CD4-positive, alpha-beta T cell (primary cell): ENCODE measurements at regions not wholly inside any gene's neighbourhood (a gene's known extent, or its start where the extent isn't known, plus 50 kb on each side); places are given as distances from the start of the nearest gene placed in this dataset.

Experiments used
- ATAC-seq: fragments of 200-7000 bp; cut with Tn5 transposase; one replicate; pipeline ENCODE4 v1.10.0; 2022; ENCODE audit warnings: mild to moderate bottlenecking; ENCODE audit not compliant: poor library complexity
- CTCF ChIA-PET: fragments of 350-600 bp; sonication (Branson Sonifier 250); formaldehyde crosslinking; loops from one replicate; lab custom pipeline; 2021; ENCODE audit warnings: antibody characterized with exemption, inconsistent platforms; lab: Charles Lee
- POLR2A ChIA-PET: fragments of 350-600 bp; sonication (Branson Sonifier 250); formaldehyde crosslinking; loops from one replicate; lab custom pipeline; 2021; ENCODE audit warnings: antibody characterized with exemption, inconsistent platforms; lab: Charles Lee
- DNase-seq, 14 experiments: peaks; one replicate each; pipeline ENCODE4 v3.0.0-alpha.2; 2013 to 2020; ENCODE audit warnings: mixed read lengths in 2 of 14
- H3K27ac ChIP-seq, 2 donors: one replicate each; pipeline versions ENCODE4 v1.5.1 to v1.7.0; 2013; ENCODE audit warnings: low read length in 2 of 2, low read depth in 1 of 2, mild to moderate bottlenecking in 1 of 2
- H3K27me3 ChIP-seq, 2 experiments: 1 replicate in 1 of 2; 2 replicates in 1 of 2; pipeline versions ENCODE4 v1.6.1 to v1.7.0; 2013; ENCODE audit warnings: low read length in 2 of 2, control low read depth in 1 of 2, mild to moderate bottlenecking in 1 of 2, moderate library complexity in 1 of 2; ENCODE audit not compliant: insufficient read depth in 2 of 2, control insufficient read depth in 1 of 2
- H3K36me3 ChIP-seq: one replicate; pipeline ENCODE4 v1.6.1; 2013; ENCODE audit warnings: low read length, control low read depth; ENCODE audit not compliant: insufficient read depth
- H3K4me1 ChIP-seq: one replicate; pipeline ENCODE4 v1.6.1; 2013; ENCODE audit warnings: low read length, control low read depth; ENCODE audit not compliant: insufficient read depth
- H3K4me3 ChIP-seq: one replicate; pipeline ENCODE4 v1.5.1; 2013; ENCODE audit warnings: mild to moderate bottlenecking, low read length, moderate library complexity
- H3K9me3 ChIP-seq, 2 experiments: 1 replicate in 1 of 2; 2 replicates in 1 of 2; pipeline versions ENCODE4 v1.6.1 to v1.7.0; 2013; ENCODE audit warnings: low read length in 2 of 2, mild to moderate bottlenecking in 2 of 2, control low read depth in 1 of 2, moderate library complexity in 1 of 2; ENCODE audit not compliant: control insufficient read depth in 1 of 2, insufficient read depth in 1 of 2
- H3K27ac Mint-ChIP-seq: one replicate; pipeline ENCODE4 v1.8.0; 2020; ENCODE audit warnings: mixed read lengths
- H3K27me3 Mint-ChIP-seq: one replicate; pipeline ENCODE4 v1.8.0; 2021; ENCODE audit warnings: mixed read lengths
- H3K36me3 Mint-ChIP-seq: one replicate; pipeline ENCODE4 v1.8.0; 2021; ENCODE audit warnings: low read depth, mixed read lengths
- H3K4me1 Mint-ChIP-seq: one replicate; pipeline ENCODE4 v1.8.0; 2021; ENCODE audit warnings: low read depth, mixed read lengths
- H3K4me3 Mint-ChIP-seq: one replicate; pipeline ENCODE4 v1.8.0; 2020; ENCODE audit warnings: mild to moderate bottlenecking, mixed read lengths
- H3K9me3 Mint-ChIP-seq: one replicate; pipeline ENCODE4 v1.8.0; 2020; ENCODE audit warnings: mixed read lengths
- CTCF ChIP-seq: fragments of 200-600 bp; IDR thresholded peaks from one replicate; pipeline ENCODE4 v1.8.0; 2022; ENCODE audit warnings: antibody characterized with exemption, mild to moderate bottlenecking
- intact Hi-C, 2 experiments: fragments of 100-400 bp; cut with DNase I in 1 of 2; cut with micrococcal nuclease in 1 of 2; formaldehyde crosslinking; loops; one replicate each; pipeline versions ENCODE4 v1.15.1 to v1.9.0; 2023 to 2025; cut with DNase I, micrococcal nuclease

GRCh38 chr1:91161166-91161565, 139.3 kb upstream of the ZNF644 start:
- ATAC-seq, result no peak
- Histone ChIP-seq H3K27me3 (no peaks in the 10 kb centered on the region), H3K9me3 (no peaks in the 10 kb centered on the region), H3K4me1 (peaks cover 4% of the 10 kb centered on the region), H3K4me3 (no peak overlapping the region), H3K36me3 (no peaks in the 10 kb centered on the region), H3K27ac (no peak overlapping the region)
- intact Hi-C loops, result no loop called here
- TF ChIP-seq CTCF, result no peak
- CTCF ChIA-PET, result no interaction called here
- no peak for DNase-seq
- no peaks in the 10 kb centered on the region for H3K36me3 Mint-ChIP-seq
- H3K4me1 Mint-ChIP-seq, result peaks cover 8% of the 10 kb centered on the region
- H3K4me3 Mint-ChIP-seq, result no peak overlapping the region
- POLR2A ChIA-PET, result no interaction called here
- H3K9me3 Mint-ChIP-seq, result no peaks in the 10 kb centered on the region
- no peak overlapping the region for H3K27ac Mint-ChIP-seq
- peaks cover 4% of the 10 kb centered on the region for H3K27me3 Mint-ChIP-seq

- TF ChIP-seq CTCF, result no peak
- peaks cover 4% of the 10 kb centered on the region for H3K4me1 ChIP-seq
- no peaks in the 10 kb centered on the region for H3K36me3 ChIP-seq
- DNase-seq (no peak), ATAC-seq (no peak)
- H3K9me3 Mint-ChIP-seq, result no peaks in the 10 kb centered on the region
- ChIA-PET CTCF (no interaction called here), POLR2A (no interaction called here)
- no peak overlapping the region for H3K4me3 Mint-ChIP-seq
- H3K4me3 ChIP-seq, result no peak overlapping the region
- no peaks in the 10 kb centered on the region for H3K36me3 Mint-ChIP-seq
- H3K9me3 ChIP-seq, result no peaks in the 10 kb centered on the region
- no peak overlapping the region for H3K27ac ChIP-seq
- H3K4me1 Mint-ChIP-seq, result peaks cover 6% of the 10 kb centered on the region
- H3K27me3 ChIP-seq, result no peaks in the 10 kb centered on the region
- H3K27me3 Mint-ChIP-seq, result peaks cover 4% of the 10 kb centered on the region
- intact Hi-C loops, result no loop called here
- no peak overlapping the region for H3K27ac Mint-ChIP-seq
Measured at GRCh38 chr1:91160363-91161075, 138.7 kb upstream of the ZNF644 start.

- Mint-ChIP-seq H3K4me3 (no peak overlapping the region), H3K4me1 (no peaks in the 10 kb centered on the region), H3K27me3 (peaks cover 16% of the 10 kb centered on the region), H3K9me3 (no peaks in the 10 kb centered on the region), H3K36me3 (no peaks in the 10 kb centered on the region), H3K27ac (no peak overlapping the region)
- H3K27me3 ChIP-seq, result peaks cover 0 to 5% of the 10 kb centered on the region in 2 experiments
- H3K27ac ChIP-seq, result no peak overlapping the region
- intact Hi-C loops, result no loop called here
- TF ChIP-seq CTCF, result no peak
- ChIA-PET CTCF (no interaction called here), POLR2A (no interaction called here)
- no peak for DNase-seq
- H3K36me3 ChIP-seq, result no peaks in the 10 kb centered on the region
- H3K4me1 ChIP-seq, result no peaks in the 10 kb centered on the region
- ATAC-seq, result no peak
- no peaks in the 10 kb centered on the region for H3K9me3 ChIP-seq
- H3K4me3 ChIP-seq, result no peak overlapping the region
Measured at GRCh38 chr1:91153341-91153740, 131.5 kb upstream of the ZNF644 start.
